Gastroesophageal sphincter (tissue), 3 donors: ENCODE measurements at regions not wholly inside any gene's neighbourhood (a gene's known extent, or its start where the extent isn't known, plus 50 kb on each side); places are given as distances from the start of the nearest gene placed in this dataset.
"Not testable (repeated sequence)": the region's sequence is repeated elsewhere in the genome, so short reads cannot be mapped to it uniquely, and the experiment has no call there.

ENCODE experiments used
- CTCF ChIP-seq, 4 experiments: fragments of 200-600 bp in 2 of 4; fragments of 450-650 bp in 2 of 4; sonication (generic) in 1 of 4; IDR thresholded peaks; one replicate each; pipeline ENCODE4 v1.5.1; 2017 to 2019; ENCODE audit warnings: antibody characterized with exemption in 4 of 4, mild to moderate bottlenecking in 2 of 4, moderate library complexity in 2 of 4
- EP300 ChIP-seq: sonication (generic); formaldehyde crosslinking; IDR thresholded peaks from one replicate; pipeline ENCODE4 v1.6.1; 2017; ENCODE audit warnings: antibody characterized with exemption, mild to moderate bottlenecking
- POLR2A ChIP-seq, 2 donors: fragments of 450-650 bp; IDR thresholded peaks; one replicate each; pipeline ENCODE4 v1.6.1; 2017; ENCODE audit warnings: antibody characterized with exemption in 2 of 2, mild to moderate bottlenecking in 2 of 2, moderate library complexity in 1 of 2
- POLR2AphosphoS5 ChIP-seq: sonication (generic); formaldehyde crosslinking; IDR thresholded peaks from one replicate; pipeline ENCODE4 v1.6.1; 2017; ENCODE audit warnings: antibody characterized with exemption

DNA sequence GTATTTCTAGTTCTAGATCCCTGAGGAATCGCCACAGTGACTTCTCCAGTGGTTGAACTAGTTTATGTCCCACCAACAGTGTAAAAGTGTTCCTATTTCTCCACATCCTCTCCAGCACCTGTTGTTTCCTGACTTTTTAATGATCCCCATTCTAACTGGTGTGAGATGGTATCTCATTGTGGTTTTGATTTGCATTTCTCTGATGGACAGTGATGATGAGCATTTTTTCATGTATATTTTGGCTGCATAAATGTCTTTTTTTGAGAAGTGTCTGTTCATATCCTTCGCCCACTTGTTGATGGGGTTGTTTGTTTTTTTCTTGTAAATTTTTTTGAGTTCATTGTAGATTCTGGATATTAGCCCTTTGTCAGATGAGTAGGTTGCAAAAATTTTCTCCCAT lies 223.2 kb upstream of the MINDY3 start:
- not testable (repeated sequence) for TF ChIP-seq CTCF (IDR thresholded peaks at IDR 0.05); POLR2AphosphoS5; POLR2A (IDR thresholded peaks at IDR 0.05); EP300
